Gastrocnemius medialis (tissue), 4 donors: ENCODE measurements at regions not wholly inside any gene's neighbourhood (a gene's known extent, or its start where the extent isn't known, plus 50 kb on each side); places are given as distances from the start of the nearest gene placed in this dataset.
"Not testable (repeated sequence)": the region's sequence is repeated elsewhere in the genome, so short reads cannot be mapped to it uniquely, and the experiment has no call there.

ENCODE experiments used
- ATAC-seq, 2 donors: fragments of 150-250 bp; one replicate each; pipeline ENCODE4 v1.9.1; 2016
- DNase-seq, 2 donors: peaks; one replicate each; pipeline ENCODE4 v3.0.0-alpha.2; 2019
- H3K27ac ChIP-seq, 4 donors: fragments of 200-600 bp; sonication (generic); 1 replicate in 1 of 4; 2 replicates in 3 of 4; pipeline ENCODE4 v1.5.1; 2016 to 2018; ENCODE audit warnings: mild to moderate bottlenecking in 2 of 4, moderate library complexity in 1 of 4
- H3K27me3 ChIP-seq, 3 donors: fragments of 200-600 bp; sonication (generic) in 2 of 3; 1 replicate in 1 of 3; 2 replicates in 2 of 3; pipeline versions ENCODE4 v1.5.1 to v1.6.0; 2016 to 2019; ENCODE audit warnings: mild to moderate bottlenecking in 1 of 3, moderate library complexity in 1 of 3
- H3K36me3 ChIP-seq, 2 donors: fragments of 200-600 bp; sonication (generic) in 1 of 2; one replicate each; pipeline ENCODE4 v1.5.1; 2017 to 2018
- H3K4me1 ChIP-seq, 2 donors: fragments of 200-600 bp; sonication (generic) in 1 of 2; one replicate each; pipeline ENCODE4 v1.5.1; 2016 to 2017; ENCODE audit warnings: mild to moderate bottlenecking in 2 of 2
- H3K4me3 ChIP-seq, 4 donors: fragments of 200-600 bp; sonication (generic) in 3 of 4; 1 replicate in 1 of 4; 2 replicates in 3 of 4; pipeline ENCODE4 v1.5.1; 2016 to 2019; ENCODE audit warnings: mild to moderate bottlenecking in 2 of 4
- H3K9me3 ChIP-seq, 3 donors: fragments of 200-600 bp; sonication (generic) in 2 of 3; 1 replicate in 1 of 3; 2 replicates in 2 of 3; pipeline ENCODE4 v1.5.1; 2016 to 2019
- CTCF ChIP-seq, 5 experiments: fragments of 450-650 bp in 3 of 5; fragments of 200-600 bp in 2 of 5; sonication (generic) in 2 of 5; IDR thresholded peaks in 4 of 5; conservative IDR thresholded peaks in 1 of 5; 1 replicate in 4 of 5; 2 replicates in 1 of 5; pipeline ENCODE4 v1.5.1; 2016 to 2019; ENCODE audit warnings: antibody characterized with exemption in 5 of 5, mild to moderate bottlenecking in 3 of 5, moderate library complexity in 3 of 5
- POLR2A ChIP-seq, 2 donors: fragments of 450-650 bp; IDR thresholded peaks; one replicate each; pipeline ENCODE4 v1.6.1; 2017; ENCODE audit warnings: antibody characterized with exemption in 2 of 2, mild to moderate bottlenecking in 2 of 2, moderate library complexity in 2 of 2
- in situ Hi-C, 4 donors: fragments of 200-750 bp; cut with MboI; loops; one replicate each; pipeline versions ENCODE4 v1.15.0 to v1.8.0; 2017; ENCODE audit warnings: low sequenced_read_pairs in 4 of 4
- intact Hi-C: fragments of 100-400 bp; cut with DNase I; formaldehyde crosslinking; loops from one replicate; pipeline ENCODE4 v1.15.1; 2023; ENCODE audit warnings: low total_unique reads

GRCh38 chr14:105688023-105688351, 161.6 kb downstream of the TMEM121 start:
- H3K4me1 ChIP-seq, H3K9me3 ChIP-seq, ATAC-seq, H3K27ac ChIP-seq, intact Hi-C loops, H3K27me3 ChIP-seq, H3K4me3 ChIP-seq, in situ Hi-C loops, DNase-seq, H3K36me3 ChIP-seq: not testable (repeated sequence)

GRCh38 chr14:105688664-105689221, 162.4 kb downstream of the TMEM121 start:
- H3K27me3 ChIP-seq, H3K4me3 ChIP-seq, ATAC-seq, H3K4me1 ChIP-seq, DNase-seq, H3K27ac ChIP-seq, H3K36me3 ChIP-seq, H3K9me3 ChIP-seq, in situ Hi-C loops, intact Hi-C loops: not testable (repeated sequence)

GRCh38 chr14:105689722-105690121, 163.3 kb downstream of the TMEM121 start:
- Histone ChIP-seq H3K9me3 (no peaks in the 10 kb centered on the region), H3K27ac (no peak overlapping the region), H3K27me3 (peaks cover 0 to 6% (median 0%) of the 10 kb centered on the region in 3 donors), H3K4me1 (no peaks in the 10 kb centered on the region), H3K4me3 (no peak overlapping the region), H3K36me3 (no peaks in the 10 kb centered on the region)
- ATAC-seq (no peak), DNase-seq (no peak)
- TF ChIP-seq POLR2A (IDR thresholded peaks at IDR 0.05) (no peak), CTCF (IDR thresholded peaks at IDR 0.05 in 4 of 5, conservative IDR thresholded peaks at IDR 0.05 in 1 of 5) (no peak)
- intact Hi-C loops (no loop called here), in situ Hi-C loops (no loop called here)

GRCh38 chr14:105690671-105691070, 164.3 kb downstream of the TMEM121 start:
- no peaks in the 10 kb centered on the region for H3K4me1 ChIP-seq
- no peak overlapping the region for H3K4me3 ChIP-seq
- DNase-seq (no peak), ATAC-seq (no peak)
- TF ChIP-seq POLR2A (IDR thresholded peaks at IDR 0.05): no peak
- no peak for TF ChIP-seq CTCF (IDR thresholded peaks at IDR 0.05 in 4 of 5, conservative IDR thresholded peaks at IDR 0.05 in 1 of 5)
- H3K36me3 ChIP-seq: no peaks in the 10 kb centered on the region
- in situ Hi-C loops: no loop called here
- intact Hi-C loops: no loop called here
- H3K27ac ChIP-seq: no peak overlapping the region
- H3K9me3 ChIP-seq: no peaks in the 10 kb centered on the region
- peaks cover 0 to 6% (median 0%) of the 10 kb centered on the region in 3 donors for H3K27me3 ChIP-seq

- H3K9me3 ChIP-seq, H3K27ac ChIP-seq, in situ Hi-C loops, H3K36me3 ChIP-seq, H3K4me3 ChIP-seq, H3K4me1 ChIP-seq, H3K27me3 ChIP-seq, DNase-seq, intact Hi-C loops, ATAC-seq: not testable (repeated sequence)
Measured at GRCh38 chr14:105691321-105692109, 165.1 kb downstream of the TMEM121 start.

- H3K4me3 ChIP-seq, H3K27me3 ChIP-seq, intact Hi-C loops, H3K27ac ChIP-seq, DNase-seq, H3K9me3 ChIP-seq, H3K36me3 ChIP-seq, in situ Hi-C loops, H3K4me1 ChIP-seq, ATAC-seq: not testable (repeated sequence)
Measured at GRCh38 chr14:105692110-105692685, 165.8 kb downstream of the TMEM121 start.
